Muscle of back (tissue), 3 donors: ENCODE measurements at regions not wholly inside any gene's neighbourhood (a gene's known extent, or its start where the extent isn't known, plus 50 kb on each side); places are given as distances from the start of the nearest gene placed in this dataset.
"Not testable (repeated sequence)": the region's sequence is repeated elsewhere in the genome, so short reads cannot be mapped to it uniquely, and the experiment has no call there.

ENCODE experiments used
- DNase-seq, 3 donors: peaks; one replicate each; pipeline versions ENCODE4 v3.0.0 to v3.0.0-alpha.2; 2013

GRCh38 chr4:117922311-117922710 is 112.0 kb upstream of the NDST3 start:
- DNase-seq = not testable (repeated sequence)

- DNase-seq = not testable (repeated sequence)
Observed at GRCh38 chr4:117927823-117928222, 106.5 kb upstream of the NDST3 start.

GRCh38 chr4:117941611-117942010 is 92.7 kb upstream of the NDST3 start:
- DNase-seq = no peak

GRCh38 chr4:117949621-117950020 is 84.7 kb upstream of the NDST3 start:
- no peak for DNase-seq

GRCh38 chr4:117957571-117957970 is 76.7 kb upstream of the NDST3 start:
- no peak for DNase-seq

GRCh38 chr4:117965622-117966021 is 68.7 kb upstream of the NDST3 start:
- DNase-seq = peak in 1 of 3 donors; percentile 2

- DNase-seq = no peak
Observed at GRCh38 chr4:117968606-117969005, 65.7 kb upstream of the NDST3 start.

- DNase-seq = peak in 1 of 3 donors; percentile 79
Observed at GRCh38 chr4:117971403-117971802, 62.9 kb upstream of the NDST3 start.

GRCh38 chr4:117983541-117984365 is 50.5 kb upstream of the NDST3 start:
- no peak for DNase-seq

GRCh38 chr4:117984366-117984680 is 50.0 kb upstream of the NDST3 start:
- no peak for DNase-seq
